ENCODE measurements at regions not wholly inside any gene's neighbourhood (a gene's known extent, or its start where the extent isn't known, plus 50 kb on each side); places are given as distances from the start of the nearest gene placed in this dataset.

DNA sequence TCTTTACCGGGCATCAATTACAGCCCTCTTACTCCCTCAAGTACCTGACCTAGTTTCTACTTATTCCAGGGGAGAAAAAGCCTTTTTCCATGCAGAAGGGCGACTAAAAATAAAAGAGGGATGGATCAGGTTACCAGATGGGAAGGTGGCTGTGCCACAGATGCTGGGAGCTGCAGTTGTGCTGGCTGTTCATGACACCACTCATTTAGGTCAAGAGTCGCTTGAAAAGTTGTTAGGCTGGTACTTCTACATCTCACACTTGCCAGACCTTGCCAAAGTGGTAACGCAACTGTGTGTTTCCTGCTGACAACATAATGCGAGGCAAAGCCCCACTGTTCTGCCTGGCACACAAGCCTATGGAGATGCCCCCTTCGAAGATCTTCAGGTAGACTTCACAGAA, 148.4 kb upstream of the FGF16 start:
- Histone ChIP-seq H4K91ac (ENCODE audit: insufficient read depth, low read depth, low read length) (no peak overlapping the region), H3K9me3 (ENCODE audit: control insufficient read depth, insufficient read depth, low read length) (no peaks in the 10 kb centered on the region), H2AK5ac (ENCODE audit: low read depth, low read length) (no peak overlapping the region), H3K14ac (replicated peaks; ENCODE audit: low read depth, low read length) (no peak overlapping the region), H3K36me3 (ENCODE audit: control insufficient read depth, insufficient read depth, low read length) (no peaks in the 10 kb centered on the region), H3K79me1 (ENCODE audit: low read depth in 1 of 2, low read length in 2 of 2) (no peaks in the 10 kb centered on the region), H3K9ac (ENCODE audit: low read depth, low read length) (no peak overlapping the region), H4K8ac (ENCODE audit: low read depth in 2 of 2, low read length in 2 of 2) (no peak overlapping the region), H2BK120ac (ENCODE audit: low read depth, low read length) (no peak overlapping the region), H3K9me1 (ENCODE audit: insufficient read depth, low read length) (no peaks in the 10 kb centered on the region), H2BK5ac (ENCODE audit: low read depth, low read length, poor library complexity, severe bottlenecking) (no peak overlapping the region), H4K5ac (ENCODE audit: low read depth, low read length) (no peak overlapping the region), H3K23ac (ENCODE audit: low read depth, low read length) (no peak overlapping the region), H2BK20ac (ENCODE audit: low read depth, low read length) (no peak overlapping the region), H3K4ac (ENCODE audit: low read depth, low read length) (no peak overlapping the region), H3K27me3 (ENCODE audit: control insufficient read depth, insufficient read depth, low read length) (no peaks in the 10 kb centered on the region; the same call in 1 of the 2 replicates), H3K27ac (ENCODE audit: insufficient read depth, low read length) (no peak overlapping the region), H2AFZ (replicated peaks; ENCODE audit: low read length, poor library complexity) (no peak overlapping the region), H3K4me3 (ENCODE audit: insufficient read depth, low read depth, low read length) (no peak overlapping the region), H2BK15ac (ENCODE audit: low read depth, low read length) (no peak overlapping the region), H3K56ac (ENCODE audit: extremely low read depth, insufficient read depth, low read length) (no peak overlapping the region), H3K4me1 (ENCODE audit: control insufficient read depth, insufficient read depth, low read length) (no peaks in the 10 kb centered on the region), H2AK9ac (replicated peaks; ENCODE audit: low read depth, low read length, poor library complexity) (no peak overlapping the region), H3K18ac (ENCODE audit: low read depth, low read length) (no peak overlapping the region), H4K20me1 (ENCODE audit: insufficient read depth, low read length) (no peaks in the 10 kb centered on the region), H3K4me2 (ENCODE audit: low read depth, low read length) (no peak overlapping the region)
- ChIA-PET CTCF (no interaction called here), POLR2A (ENCODE audit: unreplicated experiment) (no interaction called here)
- TF ChIP-seq MAFK (IDR thresholded peaks at IDR 0.05; ENCODE audit: low read depth, low read length) (no peak), CHD1 (IDR thresholded peaks at IDR 0.05; ENCODE audit: low read depth, low read length) (no peak), RCOR1 (IDR thresholded peaks at IDR 0.05; ENCODE audit: insufficient replicate concordance, low read length) (no peak), MAZ (IDR thresholded peaks at IDR 0.05; ENCODE audit: borderline replicate concordance, low read depth, low read length) (no peak), ELK1 (IDR thresholded peaks at IDR 0.05; ENCODE audit: borderline replicate concordance, low read depth, low read length) (no peak), POLR2A (IDR thresholded peaks at IDR 0.05; ENCODE audit: low read depth, low read length) (no peak), SMC3 (IDR thresholded peaks at IDR 0.05; ENCODE audit: low read depth, low read length) (no peak), MXI1 (IDR thresholded peaks at IDR 0.05; ENCODE audit: borderline replicate concordance, low read depth, low read length) (no peak), CEBPB (IDR thresholded peaks at IDR 0.05; ENCODE audit: low read depth, low read length) (no peak), NFE2L2 (IDR thresholded peaks at IDR 0.05; ENCODE audit: low read depth, low read length) (no peak), BHLHE40 (IDR thresholded peaks at IDR 0.05; ENCODE audit: low read depth, low read length) (no peak), USF2 (IDR thresholded peaks at IDR 0.05; ENCODE audit: low read depth, low read length) (no peak), FOS (IDR thresholded peaks at IDR 0.05; ENCODE audit: low read depth, low read length) (no peak), RFX5 (IDR thresholded peaks at IDR 0.05; ENCODE audit: low read depth, low read length) (no peak), RAD21 (IDR thresholded peaks at IDR 0.05; ENCODE audit: low read length) (no peak)
- TF ChIP-seq, protein P1, sequence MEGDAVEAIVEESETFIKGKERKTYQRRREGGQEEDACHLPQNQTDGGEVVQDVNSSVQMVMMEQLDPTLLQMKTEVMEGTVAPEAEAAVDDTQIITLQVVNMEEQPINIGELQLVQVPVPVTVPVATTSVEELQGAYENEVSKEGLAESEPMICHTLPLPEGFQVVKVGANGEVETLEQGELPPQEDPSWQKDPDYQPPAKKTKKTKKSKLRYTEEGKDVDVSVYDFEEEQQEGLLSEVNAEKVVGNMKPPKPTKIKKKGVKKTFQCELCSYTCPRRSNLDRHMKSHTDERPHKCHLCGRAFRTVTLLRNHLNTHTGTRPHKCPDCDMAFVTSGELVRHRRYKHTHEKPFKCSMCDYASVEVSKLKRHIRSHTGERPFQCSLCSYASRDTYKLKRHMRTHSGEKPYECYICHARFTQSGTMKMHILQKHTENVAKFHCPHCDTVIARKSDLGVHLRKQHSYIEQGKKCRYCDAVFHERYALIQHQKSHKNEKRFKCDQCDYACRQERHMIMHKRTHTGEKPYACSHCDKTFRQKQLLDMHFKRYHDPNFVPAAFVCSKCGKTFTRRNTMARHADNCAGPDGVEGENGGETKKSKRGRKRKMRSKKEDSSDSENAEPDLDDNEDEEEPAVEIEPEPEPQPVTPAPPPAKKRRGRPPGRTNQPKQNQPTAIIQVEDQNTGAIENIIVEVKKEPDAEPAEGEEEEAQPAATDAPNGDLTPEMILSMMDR (conservative IDR thresholded peaks at IDR 0.05; ENCODE audit: low read depth, low read length): no peak
- dilution Hi-C loops (cut with HindIII; ENCODE audit: low sequenced_read_pairs, unreplicated experiment): no loop called here
- DNase-seq: no peak
- ATAC-seq (ENCODE audit: low read depth): no peak
- BruUV-seq (replicated peaks): no TSS peak
- no CpG with 5 or more reads among the region's 6 CpGs for WGBS, 2 experiments (ENCODE audit: extremely low coverage in 2 of 2, insufficient read length in 1 of 2)
- in situ Hi-C loops (cut with MboI; ENCODE audit: low sequenced_read_pairs): no loop called here
- intact Hi-C loops (cut with micrococcal nuclease): no loop called here

Measured in IMR-90 (cell line).